Neural cell (in vitro differentiated cells): ENCODE measurements at regions not wholly inside any gene's neighbourhood (a gene's known extent, or its start where the extent isn't known, plus 50 kb on each side); places are given as distances from the start of the nearest gene placed in this dataset.

Experiments used
- H2AFZ ChIP-seq: fragments of 200-600, 300-800 bp; sonication (generic), shearing (Covaris generic); 2 replicates; pipeline ENCODE4 v1.6.0; 2014; ENCODE audit warnings: low read depth, mild to moderate bottlenecking, antibody characterized with exemption, low read length, moderate library complexity
- H3F3A ChIP-seq: fragments of 200-600 bp; shearing (Covaris generic); 2 replicates; pipeline ENCODE4 v1.6.1; 2016; ENCODE audit warnings: mild to moderate bottlenecking, moderate library complexity, mixed read lengths, antibody characterized with exemption, low read length; ENCODE audit not compliant: insufficient read depth, poor library complexity, severe bottlenecking
- H3K27ac ChIP-seq: fragments of 200-600, 300-800 bp; sonication (generic), shearing (Covaris generic); 2 replicates; pipeline ENCODE4 v1.5.1; 2014; ENCODE audit warnings: mild to moderate bottlenecking, low read length, moderate library complexity
- H3K27me3 ChIP-seq: fragments of 300-800, 200-600 bp; sonication (generic), shearing (Covaris generic); 2 replicates; pipeline ENCODE4 v1.6.0; 2014; ENCODE audit warnings: mild to moderate bottlenecking, low read depth, low read length, moderate library complexity; ENCODE audit not compliant: insufficient read depth
- H3K36me3 ChIP-seq: fragments of 300-800, 200-600 bp; sonication (generic), shearing (Covaris generic); 2 replicates; pipeline ENCODE4 v1.5.1; 2014; ENCODE audit warnings: mild to moderate bottlenecking, antibody characterized with exemption, low read length, moderate library complexity; ENCODE audit not compliant: insufficient read depth
- H3K4me2 ChIP-seq: fragments of 300-800, 200-600 bp; sonication (generic), shearing (Covaris generic); 2 replicates; pipeline ENCODE4 v1.6.0; 2014; ENCODE audit warnings: mild to moderate bottlenecking, low read length
- H3K4me3 ChIP-seq: fragments of 300-800, 200-600 bp; sonication (generic), shearing (Covaris generic); 2 replicates; pipeline ENCODE4 v1.5.1; 2014; ENCODE audit warnings: mild to moderate bottlenecking, low read length, moderate library complexity
- H3K79me2 ChIP-seq: fragments of 200-600 bp; shearing (Covaris generic); replicated peaks from 2 replicates; pipeline ENCODE4 v1.6.0; 2014; ENCODE audit warnings: mild to moderate bottlenecking, low read length, moderate library complexity; ENCODE audit not compliant: insufficient read depth
- H3K9ac ChIP-seq: fragments of 300-800, 200-600 bp; sonication (generic), shearing (Covaris generic); 2 replicates; pipeline ENCODE4 v1.6.1; 2016; ENCODE audit warnings: mild to moderate bottlenecking, low read length, mixed read lengths
- H3K9me2 ChIP-seq: fragments of 200-600 bp; shearing (Covaris generic); 2 replicates; pipeline ENCODE4 v1.6.1; 2016; ENCODE audit warnings: mild to moderate bottlenecking, low read length, mixed read lengths; ENCODE audit not compliant: insufficient read depth
- H3K9me3 ChIP-seq: fragments of 200-600, 300-800 bp; sonication (generic), shearing (Covaris generic); 2 replicates; pipeline ENCODE4 v1.6.1; 2016; ENCODE audit warnings: mild to moderate bottlenecking, mixed run types, low read length, moderate library complexity, mixed read lengths
- H4K20me1 ChIP-seq: fragments of 200-600 bp; shearing (Covaris generic); 2 replicates; pipeline ENCODE4 v1.6.1; 2016; ENCODE audit warnings: mild to moderate bottlenecking, mixed run types; ENCODE audit not compliant: insufficient read depth
- CTCF ChIP-seq: fragments of 450-650 bp; IDR thresholded peaks from 2 replicates; pipeline ENCODE4 v1.5.1; 2014; ENCODE audit warnings: antibody characterized with exemption, mild to moderate bottlenecking, moderate library complexity; ENCODE audit not compliant: poor library complexity, severe bottlenecking
- EP300 ChIP-seq: fragments of 450-650 bp; conservative IDR thresholded peaks from 2 replicates; pipeline ENCODE4 v1.6.1; 2014; ENCODE audit warnings: antibody characterized with exemption, mild to moderate bottlenecking, moderate library complexity; ENCODE audit not compliant: poor library complexity, severe bottlenecking
- EZH2 ChIP-seq: fragments of 200-600, 300-800 bp; shearing (Covaris generic), sonication (generic); IDR thresholded peaks from 2 replicates; pipeline ENCODE4 v1.6.1; 2014; ENCODE audit warnings: antibody characterized with exemption, low read length, borderline replicate concordance, mild to moderate bottlenecking; ENCODE audit not compliant: insufficient read depth, poor library complexity, severe bottlenecking
- MXI1 ChIP-seq: fragments of 450-650 bp; conservative IDR thresholded peaks from 2 replicates; pipeline ENCODE4 v1.6.1; 2014; ENCODE audit warnings: antibody characterized with exemption, mild to moderate bottlenecking; ENCODE audit not compliant: poor library complexity, severe bottlenecking
- POLR2AphosphoS5 ChIP-seq: IDR thresholded peaks from 2 replicates; pipeline ENCODE4 v1.6.1; 2012
- RAD21 ChIP-seq: fragments of 450-650 bp; conservative IDR thresholded peaks from 2 replicates; pipeline ENCODE4 v1.6.1; 2014; ENCODE audit warnings: antibody characterized with exemption, mild to moderate bottlenecking, moderate library complexity
- REST ChIP-seq: IDR thresholded peaks from 2 replicates; pipeline ENCODE4 v1.6.1; 2012; ENCODE audit warnings: borderline replicate concordance
- SMC3 ChIP-seq: fragments of 450-650 bp; conservative IDR thresholded peaks from 2 replicates; pipeline ENCODE4 v1.6.1; 2014; ENCODE audit warnings: antibody characterized with exemption, mild to moderate bottlenecking, moderate library complexity; ENCODE audit not compliant: poor library complexity
- TAF1 ChIP-seq: IDR thresholded peaks from 2 replicates; pipeline ENCODE4 v1.6.1; 2012; ENCODE audit warnings: low read depth

DNA sequence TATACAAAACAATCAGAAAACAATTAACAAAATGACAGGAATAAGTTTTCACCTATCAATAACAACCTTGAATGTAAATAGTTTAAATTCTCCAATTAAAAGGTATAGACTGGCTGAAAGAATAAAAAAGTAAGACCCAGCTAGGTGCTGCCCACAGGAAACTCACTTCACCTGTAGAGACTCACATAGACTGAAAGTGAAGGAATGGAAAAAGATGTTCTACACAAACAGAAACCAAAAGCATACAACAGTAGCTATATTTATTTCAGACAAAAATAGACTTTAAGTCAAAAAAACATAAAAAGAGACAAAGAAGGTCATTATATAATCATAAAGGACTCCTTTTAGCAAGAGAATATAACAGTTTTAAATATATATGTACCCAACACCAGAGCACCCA lies 152.4 kb upstream of the PWP1 start:
- TF ChIP-seq POLR2AphosphoS5 = no peak
- TF ChIP-seq TAF1 = no peak
- TF ChIP-seq EZH2 = no peak
- no peak for TF ChIP-seq CTCF
- TF ChIP-seq SMC3 = no peak
- no peak for TF ChIP-seq REST
- no peaks in the 10 kb centered on the region for H3F3A ChIP-seq
- H3K4me3 ChIP-seq = no peak overlapping the region

GRCh38 chr12:107536613-107537012 lies 149.0 kb upstream of the PWP1 start:
- H4K20me1 ChIP-seq = no peaks in the 10 kb centered on the region
- no peaks in the 10 kb centered on the region for H3K79me2 ChIP-seq
- H3K36me3 ChIP-seq = no peaks in the 10 kb centered on the region
- no peak overlapping the region for H3K9ac ChIP-seq
- no peaks in the 10 kb centered on the region for H3K9me2 ChIP-seq
- no peaks in the 10 kb centered on the region for H3K9me3 ChIP-seq
- no peak overlapping the region for H3K4me3 ChIP-seq
- H3K27ac ChIP-seq = no peak overlapping the region
- no peaks in the 10 kb centered on the region for H3K27me3 ChIP-seq
- no peak for TF ChIP-seq CTCF
- no peak for TF ChIP-seq TAF1
- TF ChIP-seq EP300 = no peak
- no peak for TF ChIP-seq EZH2
- no peak for TF ChIP-seq MXI1
- no peak for TF ChIP-seq POLR2AphosphoS5
- no peak for TF ChIP-seq REST
- no peak for TF ChIP-seq RAD21
- TF ChIP-seq SMC3 = no peak
- H2AFZ ChIP-seq = no peak overlapping the region
- no peaks in the 10 kb centered on the region for H3F3A ChIP-seq
- H3K4me2 ChIP-seq = no peak overlapping the region

More for the DNA sequence above, 152.4 kb upstream of the PWP1 start:
- no peak overlapping the region for H3K4me2 ChIP-seq
- H3K9ac ChIP-seq = no peak overlapping the region
- H4K20me1 ChIP-seq = no peaks in the 10 kb centered on the region
- H3K36me3 ChIP-seq = no peaks in the 10 kb centered on the region
- no peak overlapping the region for H3K27ac ChIP-seq
- no peaks in the 10 kb centered on the region for H3K9me3 ChIP-seq
- no peak overlapping the region for H2AFZ ChIP-seq
- H3K27me3 ChIP-seq = no peaks in the 10 kb centered on the region
- H3K9me2 ChIP-seq = no peaks in the 10 kb centered on the region
- no peaks in the 10 kb centered on the region for H3K79me2 ChIP-seq
